ENCODE measurements at regions not wholly inside any gene's neighbourhood (a gene's known extent, or its start where the extent isn't known, plus 50 kb on each side); places are given as distances from the start of the nearest gene placed in this dataset.

GRCh38 chr3:59546522-59546921, 496.7 kb upstream of the CFAP20DC start:
- whole genome bisulfite sequencing = 100% methylated on average over 1 of the region's 1 CpG
- no peaks in the 10 kb centered on the region for H3K9me3 ChIP-seq
- no peaks in the 10 kb centered on the region for H3K27me3 ChIP-seq (replicated peaks; ENCODE audit: insufficient read depth)
- H3K27ac ChIP-seq = no peak overlapping the region
- DNase-seq (ENCODE audit: low spot score) = no peak
- no peak for TF ChIP-seq CTCF (IDR thresholded peaks at IDR 0.05)
- TF ChIP-seq POLR2AphosphoS5 (IDR thresholded peaks at IDR 0.05) = no peak
- intact Hi-C loops (cut with DNase I) = no loop called here
- no peak overlapping the region for H3K4me3 ChIP-seq
- H3K4me1 ChIP-seq (replicated peaks) = peaks cover 4% of the 10 kb centered on the region
- H3K36me3 ChIP-seq = no peaks in the 10 kb centered on the region

- H3K36me3 ChIP-seq = no peaks in the 10 kb centered on the region
- WGBS = 78% methylated on average over 1 of the region's 1 CpG
- H3K27me3 ChIP-seq (replicated peaks; ENCODE audit: insufficient read depth) = no peaks in the 10 kb centered on the region
- TF ChIP-seq POLR2A (IDR thresholded peaks at IDR 0.05) (no peak), POLR2AphosphoS5 (IDR thresholded peaks at IDR 0.05) (no peak), CTCF (IDR thresholded peaks at IDR 0.05) (no peak)
- no peaks in the 10 kb centered on the region for H3K9me3 ChIP-seq
- DNase-seq (ENCODE audit: low spot score) = no peak
- intact Hi-C loops (cut with DNase I) = no loop called here
- H3K4me1 ChIP-seq (replicated peaks) = peaks cover 6% of the 10 kb centered on the region
- no peak overlapping the region for H3K27ac ChIP-seq
- no peak overlapping the region for H3K4me3 ChIP-seq
These were observed 495.5 kb upstream of the CFAP20DC start for GRCh38 chr3:59545374-59545773.

GRCh38 chr3:59542276-59542675, 492.5 kb upstream of the CFAP20DC start:
- no peak for DNase-seq (ENCODE audit: low spot score)
- intact Hi-C loops (cut with DNase I) = no loop called here
- TF ChIP-seq POLR2AphosphoS5 (IDR thresholded peaks at IDR 0.05) (no peak), POLR2A (IDR thresholded peaks at IDR 0.05) (no peak), CTCF (IDR thresholded peaks at IDR 0.05) (no peak)
- Histone ChIP-seq H3K36me3 (no peaks in the 10 kb centered on the region), H3K27me3 (replicated peaks; ENCODE audit: insufficient read depth) (no peaks in the 10 kb centered on the region), H3K9me3 (no peaks in the 10 kb centered on the region), H3K27ac (peak overlapping the region in 1 of 2 donors; percentile 12), H3K4me3 (no peak overlapping the region), H3K4me1 (replicated peaks) (peaks cover 8% of the 10 kb centered on the region)
- 71% methylated on average over 3 of the region's 3 CpGs for WGBS

GRCh38 chr3:59540696-59541095, 490.9 kb upstream of the CFAP20DC start:
- no peak overlapping the region for H3K4me3 ChIP-seq
- intact Hi-C loops (cut with DNase I) = no loop called here
- no peaks in the 10 kb centered on the region for H3K36me3 ChIP-seq
- no peak for DNase-seq (ENCODE audit: low spot score)
- H3K9me3 ChIP-seq = no peaks in the 10 kb centered on the region
- TF ChIP-seq POLR2A (IDR thresholded peaks at IDR 0.05) = no peak
- no peak for TF ChIP-seq POLR2AphosphoS5 (IDR thresholded peaks at IDR 0.05)
- TF ChIP-seq CTCF (IDR thresholded peaks at IDR 0.05) = no peak
- H3K4me1 ChIP-seq (replicated peaks) = peaks cover 8% of the 10 kb centered on the region
- 83% methylated on average over 5 of the region's 5 CpGs for WGBS
- H3K27me3 ChIP-seq (replicated peaks; ENCODE audit: insufficient read depth) = no peaks in the 10 kb centered on the region
- H3K27ac ChIP-seq = peak overlapping the region in 1 of 2 donors; percentile 46

GRCh38 chr3:59540241-59540640, 490.4 kb upstream of the CFAP20DC start:
- WGBS = 75% methylated on average over 3 of the region's 3 CpGs
- intact Hi-C loops (cut with DNase I) = no loop called here
- TF ChIP-seq POLR2AphosphoS5 (IDR thresholded peaks at IDR 0.05) (no peak), POLR2A (IDR thresholded peaks at IDR 0.05) (no peak), CTCF (IDR thresholded peaks at IDR 0.05) (no peak)

More at GRCh38 chr3:59540241-59540640, 490.4 kb upstream of the CFAP20DC start:
- Histone ChIP-seq H3K27me3 (replicated peaks; ENCODE audit: insufficient read depth) (no peaks in the 10 kb centered on the region), H3K4me3 (no peak overlapping the region), H3K36me3 (no peaks in the 10 kb centered on the region), H3K27ac (peak overlapping the region in 1 of 2 donors; percentile 46), H3K4me1 (replicated peaks) (peaks cover 8% of the 10 kb centered on the region), H3K9me3 (no peaks in the 10 kb centered on the region)
- DNase-seq (ENCODE audit: low spot score) = no peak
